GM18502 (cell line): ENCODE measurements at regions not wholly inside any gene's neighbourhood (a gene's known extent, or its start where the extent isn't known, plus 50 kb on each side); places are given as distances from the start of the nearest gene placed in this dataset.

Source experiments
- ATAC-seq: cut with Tn5 transposase; IDR thresholded peaks from one replicate; pipeline ENCODE4 v1.9.1; 2021; ENCODE audit warnings: mild to moderate bottlenecking; ENCODE audit not compliant: unreplicated experiment, poor library complexity

DNA sequence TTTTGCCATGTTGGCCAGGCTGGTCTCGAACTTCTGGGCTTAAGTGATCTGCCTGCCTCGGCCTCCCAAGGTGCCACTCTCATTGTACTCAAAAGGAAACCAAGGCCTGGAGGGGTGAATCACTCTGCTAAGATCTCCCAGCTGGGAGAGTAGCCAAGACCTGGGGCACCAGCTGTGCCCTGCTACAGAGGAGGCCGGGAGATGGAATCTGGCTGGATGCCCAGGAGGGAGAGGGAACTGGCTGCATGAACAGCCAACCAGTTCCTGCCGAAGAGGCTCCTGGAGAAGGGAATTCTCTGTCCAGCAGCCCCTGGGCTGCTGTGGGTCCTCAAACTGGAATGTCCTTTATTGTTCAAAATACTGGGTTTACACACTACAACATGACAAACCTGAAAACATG is 238.7 kb upstream of the CIBAR2 start:
- ATAC-seq, result no peak

DNA sequence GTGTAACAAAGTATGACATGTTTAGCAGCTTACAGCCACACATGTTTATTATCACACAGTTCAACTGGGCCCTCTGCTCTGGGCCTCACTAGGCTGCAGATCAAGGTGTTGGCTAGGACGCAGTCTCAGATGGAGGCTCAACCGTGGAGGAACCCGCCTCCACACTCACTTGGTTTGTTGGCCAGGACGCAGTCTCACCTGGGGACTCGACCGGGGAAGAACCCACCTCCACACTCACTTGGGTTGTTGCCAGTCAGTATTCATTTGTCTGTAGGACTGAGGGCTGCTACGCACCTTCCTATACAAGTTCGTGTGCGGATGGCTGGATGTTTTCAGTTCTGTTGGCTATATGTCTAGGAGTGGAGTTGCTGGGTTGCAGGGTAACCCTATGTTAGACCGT is 240.7 kb upstream of the CIBAR2 start:
- ATAC-seq, result no peak

GRCh38 chr16:85353839-85354685 is 241.8 kb upstream of the CIBAR2 start:
- ATAC-seq, result no peak

- no peak for ATAC-seq
Measured at GRCh38 chr16:85354686-85355514, 242.6 kb upstream of the CIBAR2 start.

GRCh38 chr16:85355515-85355837 is 243.2 kb upstream of the CIBAR2 start:
- ATAC-seq, result no peak

GRCh38 chr16:85356157-85356556 is 243.9 kb upstream of the CIBAR2 start:
- ATAC-seq, result no peak

DNA sequence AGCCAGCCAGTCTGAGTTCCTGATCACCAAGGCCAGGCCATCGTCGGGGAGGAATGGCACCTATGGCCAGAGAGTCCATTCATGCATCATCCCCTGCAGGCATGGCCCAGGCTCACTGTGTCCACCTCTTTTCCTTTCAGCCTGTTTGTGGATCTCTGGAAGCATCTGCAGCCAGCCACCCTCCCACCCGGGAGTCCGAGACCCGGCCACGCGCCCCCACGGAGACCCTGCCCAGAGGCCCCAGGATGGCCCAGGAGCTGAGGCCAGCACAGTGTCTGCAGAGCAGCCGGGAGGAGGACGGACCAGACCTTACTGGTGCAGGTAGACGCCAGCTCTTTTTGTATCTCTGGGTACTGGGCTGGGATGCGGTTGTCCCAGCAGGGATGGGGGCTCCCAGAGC is 245.1 kb upstream of the CIBAR2 start:
- no peak for ATAC-seq

- ATAC-seq, result no peak
Measured at GRCh38 chr16:85357924-85358505, 245.7 kb upstream of the CIBAR2 start.

DNA sequence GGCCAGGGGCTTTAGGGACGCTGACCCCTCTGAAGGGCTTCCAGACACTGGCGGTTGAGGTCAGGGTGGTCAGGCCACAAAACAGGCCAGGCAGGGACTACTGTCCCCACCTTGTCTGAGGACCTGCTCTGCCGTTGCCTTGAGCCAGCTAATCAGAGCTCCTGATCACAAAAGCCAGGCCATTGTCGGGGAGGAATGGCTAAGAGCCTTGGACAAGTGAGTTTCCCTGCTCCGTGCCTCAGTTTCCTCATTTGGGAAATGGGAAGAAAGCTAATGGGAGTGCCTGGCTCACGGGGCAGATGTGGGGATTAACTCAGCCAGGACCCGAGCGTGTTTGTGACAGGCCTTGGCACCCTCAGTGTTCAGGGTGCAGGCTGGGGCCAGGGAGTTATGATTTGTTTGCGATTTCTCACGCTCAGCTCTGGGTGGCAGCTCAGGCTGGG is 246.5 kb upstream of the CIBAR2 start:
- ATAC-seq, result no peak

DNA sequence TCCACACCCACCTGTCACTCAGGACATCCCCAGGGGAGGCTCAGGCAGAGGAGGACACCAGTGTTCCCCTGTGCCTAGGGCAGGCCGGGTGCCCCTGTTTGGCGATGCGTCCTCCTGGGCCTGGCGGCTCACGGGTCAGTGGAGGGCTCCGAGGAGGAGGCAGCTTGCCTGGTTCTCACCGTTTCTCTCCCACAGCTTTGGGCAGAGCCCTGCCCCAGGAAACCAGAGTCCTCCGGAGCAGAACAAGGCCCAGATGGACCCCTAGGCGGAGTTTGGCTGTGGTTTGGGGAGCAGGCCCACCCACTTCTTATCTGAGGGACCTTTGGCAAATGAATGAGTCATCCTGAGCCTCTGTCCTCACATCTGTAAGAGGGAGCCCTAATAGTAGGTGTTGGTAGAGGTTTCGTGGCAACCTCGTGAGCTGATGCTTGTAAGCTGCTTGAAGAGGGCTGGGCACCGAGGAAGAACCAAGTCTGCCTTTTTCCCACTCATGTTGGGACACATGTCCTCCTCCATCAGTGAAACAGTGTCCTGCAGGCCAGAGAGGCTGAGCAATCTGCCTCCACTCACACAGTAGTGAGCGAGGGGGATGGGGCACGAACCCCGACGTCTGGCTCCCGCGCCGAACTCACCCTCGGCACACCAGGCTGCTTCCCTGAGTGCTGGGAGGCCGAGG is 247.0 kb upstream of the CIBAR2 start:
- no peak for ATAC-seq

DNA sequence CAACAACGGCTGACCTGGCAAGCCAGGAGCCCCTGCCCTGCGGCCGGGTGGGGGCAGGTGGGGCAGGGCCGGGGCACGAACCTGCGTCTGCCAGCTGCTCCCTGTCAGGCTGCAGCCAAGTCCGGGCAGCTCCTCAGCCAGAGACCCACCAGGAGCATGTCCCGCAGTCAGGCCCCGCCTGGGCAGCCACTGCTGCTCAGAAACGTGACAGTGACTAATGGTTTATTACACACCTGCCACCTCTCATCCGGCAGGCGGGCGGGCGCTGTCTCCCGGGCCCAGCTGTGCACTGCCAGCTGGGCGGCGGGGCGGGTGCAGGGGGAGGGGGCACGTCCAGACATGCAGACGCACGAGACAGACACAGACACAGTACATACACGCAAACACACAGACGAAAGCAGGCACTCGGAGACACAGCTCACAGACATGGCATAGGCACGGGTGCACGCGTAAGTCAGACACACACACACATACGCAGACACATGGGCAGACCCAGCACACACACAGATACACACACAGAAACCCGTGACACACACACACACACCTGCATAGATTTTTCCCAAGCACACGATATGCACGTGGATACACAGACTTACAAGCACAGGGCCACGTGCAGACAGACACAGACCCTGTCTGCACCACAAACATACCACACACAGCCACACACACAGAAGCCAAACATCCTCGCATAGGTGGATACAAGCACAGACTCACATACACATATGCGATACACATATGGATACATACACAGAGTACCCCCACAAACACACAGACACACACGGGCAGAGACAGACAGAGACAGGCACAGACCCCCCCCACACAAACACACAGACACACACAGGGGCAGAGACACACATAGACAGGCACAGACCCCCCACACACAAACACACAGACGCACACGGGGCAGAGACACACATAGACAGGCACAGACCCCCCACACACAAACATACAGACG is 248.3 kb upstream of the CIBAR2 start:
- no peak for ATAC-seq

- no peak for ATAC-seq
Measured at GRCh38 chr16:85361441-85362118, 249.3 kb upstream of the CIBAR2 start.

GRCh38 chr16:85362443-85362842 is 250.2 kb upstream of the CIBAR2 start:
- no peak for ATAC-seq

GRCh38 chr16:85363427-85363826 is 249.7 kb upstream of the GSE1 start:
- no peak for ATAC-seq

DNA sequence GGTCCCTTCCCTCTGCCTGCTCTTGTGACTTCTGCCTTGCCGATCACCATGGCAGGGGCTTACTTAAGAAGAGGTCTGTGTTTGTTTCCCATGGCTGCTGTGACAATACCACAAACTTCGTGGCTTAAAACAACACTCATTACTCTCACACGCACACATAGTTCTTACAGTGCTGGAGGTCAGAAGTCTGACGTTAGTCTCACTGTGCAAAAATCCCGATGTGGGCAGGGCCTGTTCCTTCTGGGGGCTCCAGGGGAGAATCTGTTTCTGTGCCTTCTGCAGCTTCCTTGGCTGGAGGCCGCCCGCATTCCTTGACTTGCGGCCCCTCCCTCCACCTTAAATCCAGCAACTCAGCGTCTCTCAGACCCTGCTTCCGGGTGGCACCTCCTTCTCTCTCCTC is 249.2 kb upstream of the GSE1 start:
- ATAC-seq, result no peak

- no peak for ATAC-seq
Measured at GRCh38 chr16:85364323-85365040, 248.6 kb upstream of the GSE1 start.

- no peak for ATAC-seq
Measured at GRCh38 chr16:85365120-85365519, 248.0 kb upstream of the GSE1 start.

- ATAC-seq, result no peak
Measured at GRCh38 chr16:85366031-85366763, 246.9 kb upstream of the GSE1 start.
